Hippocampal formation (tissue), 2 donors: ENCODE measurements at regions not wholly inside any gene's neighbourhood (a gene's known extent, or its start where the extent isn't known, plus 50 kb on each side); places are given as distances from the start of the nearest gene placed in this dataset.

Experiments used
- DNase-seq, 2 donors: peaks; one replicate each; lab custom pipeline; 2025; lab: John Stamatoyannopoulos, UW

- no peak for DNase-seq
Observed at GRCh38 chr20:48203252-48203651, 418.0 kb upstream of the SULF2 start.

- DNase-seq: no peak
Observed at GRCh38 chr20:48202334-48203113, 417.2 kb upstream of the SULF2 start.

- no peak for DNase-seq
Observed at GRCh38 chr20:48201885-48202284, 416.6 kb upstream of the SULF2 start.

GRCh38 chr20:48201188-48201587 is 415.9 kb upstream of the SULF2 start:
- no peak for DNase-seq

- no peak for DNase-seq
Observed at GRCh38 chr20:48198929-48199451, 413.7 kb upstream of the SULF2 start.

GRCh38 chr20:48197066-48197465 is 411.8 kb upstream of the SULF2 start:
- DNase-seq: no peak

- DNase-seq: no peak
Observed at GRCh38 chr20:48196486-48196885, 411.2 kb upstream of the SULF2 start.

- DNase-seq: no peak
Observed at GRCh38 chr20:48196001-48196400, 410.7 kb upstream of the SULF2 start.

GRCh38 chr20:48195121-48195870 is 410.0 kb upstream of the SULF2 start:
- no peak for DNase-seq

GRCh38 chr20:48194583-48194982 is 409.3 kb upstream of the SULF2 start:
- DNase-seq: no peak

GRCh38 chr20:48193627-48194425 is 408.5 kb upstream of the SULF2 start:
- no peak for DNase-seq

GRCh38 chr20:48192109-48192508 is 406.8 kb upstream of the SULF2 start:
- DNase-seq: no peak

- no peak for DNase-seq
Observed at GRCh38 chr20:48191200-48191599, 405.9 kb upstream of the SULF2 start.

- no peak for DNase-seq
Observed at GRCh38 chr20:48190757-48191156, 405.5 kb upstream of the SULF2 start.

- DNase-seq: no peak
Observed at GRCh38 chr20:48189181-48189580, 403.9 kb upstream of the SULF2 start.

- DNase-seq: no peak
Observed at GRCh38 chr20:48187851-48188250, 402.6 kb upstream of the SULF2 start.

GRCh38 chr20:48186915-48187314 is 401.6 kb upstream of the SULF2 start:
- DNase-seq: no peak

- no peak for DNase-seq
Observed at GRCh38 chr20:48186447-48186846, 401.2 kb upstream of the SULF2 start.

- no peak for DNase-seq
Observed at GRCh38 chr20:48184229-48184628, 398.9 kb upstream of the SULF2 start.

- DNase-seq: no peak
Observed at GRCh38 chr20:48181261-48181935, 396.1 kb upstream of the SULF2 start.

- DNase-seq: no peak
Observed at GRCh38 chr20:48180618-48181017, 395.3 kb upstream of the SULF2 start.

- no peak for DNase-seq
Observed at GRCh38 chr20:48180024-48180423, 394.7 kb upstream of the SULF2 start.
